SJCRH30 (cell line): ENCODE measurements at regions not wholly inside any gene's neighbourhood (a gene's known extent, or its start where the extent isn't known, plus 50 kb on each side); places are given as distances from the start of the nearest gene placed in this dataset.

Experiments
- DNase-seq, 2 experiments: peaks; one replicate each; pipeline ENCODE4 v3.0.0-alpha.2; 2015 to 2020
- H3K27ac ChIP-seq: fragments of 250-450 bp; sonication (Bioruptor Pico); 2 replicates; pipeline ENCODE4 v1.5.1; 2020; ENCODE audit warnings: mild to moderate bottlenecking, moderate library complexity
- H3K27me3 ChIP-seq: fragments of 250-450 bp; sonication (Bioruptor Pico); 2 replicates; pipeline ENCODE4 v1.5.1; 2020; ENCODE audit warnings: mild to moderate bottlenecking, moderate library complexity
- H3K36me3 ChIP-seq: fragments of 250-450 bp; sonication (Bioruptor Pico); 2 replicates; pipeline ENCODE4 v1.5.1; 2020; ENCODE audit warnings: mild to moderate bottlenecking, moderate library complexity
- H3K4me1 ChIP-seq: fragments of 250-450 bp; sonication (Bioruptor Pico); 2 replicates; pipeline ENCODE4 v1.5.1; 2020; ENCODE audit warnings: mild to moderate bottlenecking, moderate library complexity
- H3K4me3 ChIP-seq: fragments of 250-450 bp; sonication (Bioruptor Pico); 2 replicates; pipeline ENCODE4 v1.5.1; 2020; ENCODE audit warnings: mild to moderate bottlenecking, moderate library complexity
- H3K9me3 ChIP-seq: fragments of 250-450 bp; sonication (Bioruptor Pico); replicated peaks from 2 replicates; pipeline ENCODE4 v1.5.1; 2020; ENCODE audit warnings: mild to moderate bottlenecking, moderate library complexity

- Histone ChIP-seq H3K27ac (no peak overlapping the region), H3K9me3 (no peaks in the 10 kb centered on the region)
- no peak for DNase-seq
Observed at GRCh38 chr2:45315861-45316260, 295.2 kb downstream of the SRBD1 start.

DNA sequence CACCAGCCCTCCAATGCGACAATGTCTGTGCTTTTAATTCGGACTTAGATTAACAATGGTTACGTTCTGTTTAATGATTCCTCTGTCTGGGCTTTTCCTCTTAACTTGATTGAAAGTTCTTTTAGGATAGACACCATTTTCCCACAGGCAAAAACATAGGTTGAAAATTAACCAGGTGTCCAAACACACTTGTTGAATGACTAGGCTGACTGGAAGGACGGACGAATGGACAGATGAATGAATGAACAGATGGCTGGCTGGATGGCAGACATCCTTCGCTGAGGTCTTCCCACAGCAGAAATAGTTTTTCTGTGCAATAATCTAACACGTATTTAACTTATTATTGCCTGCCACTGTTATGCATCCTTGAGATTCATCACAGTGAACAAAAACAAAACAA, 298.8 kb downstream of the SRBD1 start:
- Histone ChIP-seq H3K27me3 (no peaks in the 10 kb centered on the region), H3K27ac (no peak overlapping the region), H3K4me3 (no peak overlapping the region), H3K36me3 (no peaks in the 10 kb centered on the region), H3K4me1 (peaks cover 10% of the 10 kb centered on the region), H3K9me3 (no peaks in the 10 kb centered on the region)
- peak in 1 of 2 experiments; percentile 35 for DNase-seq

More at GRCh38 chr2:45315861-45316260, 295.2 kb downstream of the SRBD1 start:
- Histone ChIP-seq H3K27me3 (no peaks in the 10 kb centered on the region), H3K4me3 (no peak overlapping the region), H3K4me1 (peaks cover 10% of the 10 kb centered on the region), H3K36me3 (no peaks in the 10 kb centered on the region)

DNA sequence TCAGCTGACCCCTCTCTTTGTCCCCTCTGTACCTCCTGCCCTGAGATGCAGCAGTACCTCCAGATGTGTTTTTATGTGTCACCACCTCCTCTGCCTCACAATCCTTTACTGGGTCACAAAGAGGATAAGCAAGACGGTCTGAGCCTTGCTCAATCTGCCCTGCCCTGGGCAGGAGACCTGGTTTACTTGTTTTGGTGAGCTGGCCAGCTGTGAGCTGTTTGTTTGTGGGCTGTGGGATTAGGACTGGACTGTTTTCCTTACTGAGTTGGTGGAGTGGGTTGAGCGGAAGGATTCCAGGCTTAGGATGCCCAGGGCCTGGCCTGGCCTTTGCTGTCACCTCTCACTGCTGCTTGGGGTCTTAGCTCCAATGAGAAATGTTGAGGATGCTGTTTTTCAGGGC, 299.5 kb downstream of the SRBD1 start:
- Histone ChIP-seq H3K9me3 (no peaks in the 10 kb centered on the region), H3K27ac (no peak overlapping the region), H3K27me3 (no peaks in the 10 kb centered on the region), H3K4me3 (no peak overlapping the region), H3K4me1 (peaks cover 6% of the 10 kb centered on the region), H3K36me3 (no peaks in the 10 kb centered on the region)
- DNase-seq, result no peak

DNA sequence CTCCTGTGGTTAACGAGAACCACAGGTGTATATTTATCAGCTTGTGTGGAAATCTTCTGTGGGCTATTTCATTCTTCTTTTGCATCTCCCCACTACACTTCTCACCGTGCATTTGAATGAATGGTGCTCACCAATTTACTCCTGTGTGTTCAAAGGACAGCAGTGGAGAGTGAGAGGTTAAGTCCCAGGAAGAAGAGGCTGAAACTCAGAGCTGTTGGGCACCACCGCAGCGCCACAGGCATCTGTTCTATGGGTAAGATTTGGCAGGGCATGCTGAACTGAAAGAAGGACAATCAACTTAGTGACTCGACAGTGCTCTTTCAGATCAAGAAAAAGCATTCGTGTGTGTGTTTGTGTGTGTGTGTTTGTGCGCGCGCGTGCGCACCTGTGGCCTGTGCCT, 297.9 kb upstream of the SIX2 start:
- no peak for DNase-seq
- Histone ChIP-seq H3K36me3 (no peaks in the 10 kb centered on the region), H3K4me3 (no peak overlapping the region), H3K4me1 (no peaks in the 10 kb centered on the region; the same call in 1 of the 2 replicates), H3K9me3 (no peaks in the 10 kb centered on the region), H3K27me3 (no peaks in the 10 kb centered on the region), H3K27ac (no peak overlapping the region)

DNA sequence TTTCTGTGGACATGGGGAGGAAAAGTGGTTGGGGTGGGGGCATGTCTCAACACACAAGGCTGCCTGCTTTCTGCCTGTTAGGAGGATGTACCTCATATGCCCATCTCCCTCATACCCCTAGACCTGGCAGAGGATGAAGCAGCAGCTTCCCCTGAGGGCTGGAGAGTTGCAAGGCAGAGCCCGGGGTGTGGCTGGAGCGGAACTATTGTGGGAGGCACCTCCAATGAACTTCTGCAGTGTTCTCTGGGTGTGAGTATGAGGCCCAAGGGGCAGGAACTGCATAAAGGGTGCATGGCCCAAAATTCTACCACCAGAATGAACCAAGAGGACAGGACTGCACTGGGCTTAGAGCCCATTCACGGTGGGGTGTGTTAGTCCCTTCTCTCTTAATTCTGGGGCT, 296.3 kb upstream of the SIX2 start:
- H3K27me3 ChIP-seq, result no peaks in the 10 kb centered on the region
- no peak overlapping the region for H3K27ac ChIP-seq
- no peak overlapping the region for H3K4me3 ChIP-seq
- H3K9me3 ChIP-seq, result no peaks in the 10 kb centered on the region
- no peaks in the 10 kb centered on the region for H3K4me1 ChIP-seq
- no peaks in the 10 kb centered on the region for H3K36me3 ChIP-seq
- DNase-seq, result no peak

DNA sequence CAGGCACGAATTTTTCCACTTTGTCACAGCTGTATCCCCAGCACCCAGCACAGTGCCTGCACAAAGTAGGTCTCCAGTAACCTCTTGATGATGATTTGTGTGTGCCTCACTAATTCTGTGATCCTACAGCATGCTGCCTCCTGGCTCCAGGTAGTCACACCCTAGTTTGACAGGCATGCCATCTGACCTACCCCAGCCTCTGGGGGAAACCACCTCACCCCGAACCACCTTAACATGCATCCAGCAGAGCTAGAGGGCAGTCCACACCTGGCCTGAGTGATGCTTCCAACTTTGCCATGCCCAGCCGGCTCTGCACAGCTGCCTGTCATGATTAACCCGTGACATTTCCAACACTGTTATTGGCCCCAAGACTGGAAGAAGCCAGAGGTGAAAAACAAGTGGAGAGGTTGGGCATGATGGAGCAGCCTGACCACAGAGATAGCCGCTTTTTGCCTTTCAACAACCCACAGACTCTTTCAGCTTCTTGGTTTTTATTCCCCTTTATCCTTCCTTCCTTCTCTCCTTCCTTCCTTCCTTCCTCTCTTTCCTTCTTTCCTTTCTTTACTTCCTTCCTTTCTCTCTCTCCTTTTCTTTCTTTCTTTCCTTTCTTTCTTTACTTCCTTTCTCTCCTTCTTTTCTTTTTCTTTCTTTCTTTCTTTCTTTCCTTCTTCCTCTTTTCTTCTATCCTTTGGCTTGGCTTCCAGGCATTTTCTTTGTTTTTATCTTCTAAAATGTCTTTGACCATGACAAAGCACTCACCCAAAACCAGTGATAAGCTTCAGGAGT, 294.4 kb upstream of the SIX2 start:
- Histone ChIP-seq H3K27ac (no peak overlapping the region), H3K36me3 (no peaks in the 10 kb centered on the region), H3K27me3 (no peaks in the 10 kb centered on the region), H3K9me3 (no peaks in the 10 kb centered on the region), H3K4me1 (peaks cover 15% of the 10 kb centered on the region), H3K4me3 (no peak overlapping the region)
- no peak for DNase-seq

DNA sequence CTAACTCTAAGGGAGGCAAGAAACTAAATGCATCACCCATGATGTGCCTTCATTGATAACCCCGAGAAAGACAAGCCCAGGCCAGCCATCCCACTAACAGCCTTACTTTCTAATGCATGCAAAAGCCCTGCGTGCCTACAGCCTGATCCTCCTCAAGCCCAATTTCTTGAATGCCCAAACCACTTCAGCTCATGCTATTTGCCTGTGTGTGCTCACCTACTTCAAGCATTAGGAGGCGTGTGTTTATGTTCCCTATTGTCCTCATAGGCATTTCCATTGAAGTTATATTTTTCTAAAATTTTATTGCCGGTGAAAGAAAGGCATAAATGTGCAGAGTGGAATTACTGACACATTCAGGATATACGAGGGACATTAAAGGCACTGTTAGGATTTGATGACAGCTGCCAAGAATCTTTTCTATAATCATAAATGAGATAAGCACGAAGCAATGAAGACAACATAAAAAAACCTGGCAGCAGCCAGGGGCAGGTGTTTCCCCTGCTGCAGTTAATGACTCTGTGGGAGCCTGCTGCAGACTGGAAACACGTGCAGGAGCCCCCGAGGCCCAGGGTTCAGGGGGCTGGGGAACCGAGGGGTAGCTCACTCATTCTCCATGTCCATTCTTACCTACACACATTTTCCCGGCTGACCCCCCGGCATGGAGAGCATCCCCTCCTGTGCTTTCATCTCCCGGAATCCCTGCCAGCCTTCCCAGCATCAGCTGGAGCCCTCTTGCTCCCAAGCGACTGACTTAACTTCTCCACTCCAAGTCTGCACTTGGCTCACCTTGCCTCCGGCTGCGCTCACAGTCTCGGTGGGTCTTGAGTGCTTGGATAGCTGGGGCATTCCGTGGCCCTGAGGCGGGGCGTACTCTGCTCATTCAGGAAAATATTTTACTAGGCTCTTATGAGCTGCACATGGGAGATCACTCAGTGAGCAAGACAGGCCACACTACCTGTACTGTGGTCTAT, 292.3 kb upstream of the SIX2 start:
- DNase-seq, result no peak
- no peaks in the 10 kb centered on the region for H3K27me3 ChIP-seq
- H3K4me3 ChIP-seq, result no peak overlapping the region
- H3K27ac ChIP-seq, result no peak overlapping the region
- peaks cover 15% of the 10 kb centered on the region for H3K4me1 ChIP-seq
- no peaks in the 10 kb centered on the region for H3K9me3 ChIP-seq
- H3K36me3 ChIP-seq, result no peaks in the 10 kb centered on the region

- no peaks in the 10 kb centered on the region for H3K9me3 ChIP-seq
- peaks cover 15% of the 10 kb centered on the region for H3K4me1 ChIP-seq
- no peaks in the 10 kb centered on the region for H3K27me3 ChIP-seq
- no peak overlapping the region for H3K27ac ChIP-seq
- H3K36me3 ChIP-seq, result no peaks in the 10 kb centered on the region
- H3K4me3 ChIP-seq, result no peak overlapping the region
- peak; percentile 52 to 71 for DNase-seq
Observed at GRCh38 chr2:45300026-45300750, 290.9 kb upstream of the SIX2 start.

DNA sequence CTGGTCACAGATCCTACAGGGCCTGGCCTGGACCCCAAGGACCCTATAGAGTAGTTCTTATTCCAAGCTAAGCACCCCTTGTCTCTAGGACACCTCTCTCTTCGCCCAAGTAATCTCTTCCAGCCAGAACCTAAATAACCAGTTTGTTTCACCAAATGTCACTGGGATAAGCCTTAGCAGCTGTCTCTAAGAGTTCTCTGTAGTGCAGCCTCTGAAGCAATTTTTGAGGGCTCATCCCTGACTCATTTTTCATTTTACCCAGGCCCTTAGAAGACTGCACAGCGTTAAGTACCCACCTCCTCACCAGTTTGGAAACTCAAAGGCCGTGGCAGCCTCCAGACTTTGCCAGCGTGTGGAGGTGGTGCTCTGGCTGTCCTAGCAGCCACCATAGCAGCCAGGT, 290.1 kb upstream of the SIX2 start:
- Histone ChIP-seq H3K36me3 (no peaks in the 10 kb centered on the region), H3K4me1 (peaks cover 15% of the 10 kb centered on the region), H3K9me3 (no peaks in the 10 kb centered on the region), H3K27ac (no peak overlapping the region), H3K27me3 (no peaks in the 10 kb centered on the region), H3K4me3 (no peak overlapping the region)
- peak in 1 of 2 experiments; percentile 67 for DNase-seq

DNA sequence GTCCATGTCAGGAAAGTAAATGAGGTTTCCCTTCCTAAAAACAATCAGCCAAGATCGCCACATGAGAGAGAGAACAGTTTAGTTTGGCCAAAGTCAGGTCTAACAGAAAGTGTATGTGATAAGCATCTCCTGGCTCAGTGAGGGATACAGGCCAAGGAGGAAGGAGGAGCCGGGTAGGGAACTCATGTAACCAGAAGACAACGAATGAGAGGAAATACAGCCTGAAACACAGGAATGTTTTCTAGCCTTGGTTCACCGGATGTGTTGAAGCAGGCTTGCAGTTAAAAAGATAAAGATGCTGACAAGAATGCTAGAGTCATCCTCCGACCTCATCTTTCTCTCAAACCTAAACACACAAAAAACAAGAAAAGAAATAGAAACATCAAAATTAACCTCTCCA, 283.9 kb upstream of the SIX2 start:
- H3K27me3 ChIP-seq, result peaks cover 4% of the 10 kb centered on the region; the same call in 1 of the 2 replicates
- DNase-seq, result no peak
- H3K4me3 ChIP-seq, result no peak overlapping the region
- H3K9me3 ChIP-seq, result no peaks in the 10 kb centered on the region
- H3K4me1 ChIP-seq, result no peaks in the 10 kb centered on the region
- no peaks in the 10 kb centered on the region for H3K36me3 ChIP-seq
- H3K27ac ChIP-seq, result no peak overlapping the region

DNA sequence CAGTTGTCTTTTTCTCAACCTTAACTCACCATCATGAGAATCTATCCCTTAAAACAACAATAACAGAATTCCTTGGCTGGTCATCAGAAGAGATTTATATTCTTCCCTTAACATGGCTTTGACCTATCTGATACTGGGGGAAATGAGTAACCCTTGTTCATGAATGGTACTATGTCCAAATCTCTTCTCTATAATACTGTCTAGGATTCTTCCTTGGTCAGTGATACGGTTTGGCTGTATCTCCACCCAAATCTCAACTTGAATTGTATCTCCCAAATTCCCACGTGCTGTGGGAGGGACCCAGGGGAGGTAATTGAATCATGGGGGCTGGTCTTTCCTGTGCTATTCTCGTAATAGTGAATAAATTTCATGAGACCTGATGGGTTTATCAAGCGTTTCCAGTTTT, 282.0 kb upstream of the SIX2 start:
- Histone ChIP-seq H3K27me3 (peaks cover 4% of the 10 kb centered on the region; the same call in 1 of the 2 replicates), H3K9me3 (no peaks in the 10 kb centered on the region), H3K27ac (no peak overlapping the region), H3K4me1 (no peaks in the 10 kb centered on the region), H3K36me3 (no peaks in the 10 kb centered on the region), H3K4me3 (no peak overlapping the region)
- DNase-seq, result no peak

GRCh38 chr2:45289997-45290709, 280.9 kb upstream of the SIX2 start:
- Histone ChIP-seq H3K36me3 (no peaks in the 10 kb centered on the region), H3K27ac (no peak overlapping the region), H3K9me3 (no peaks in the 10 kb centered on the region), H3K4me3 (no peak overlapping the region), H3K4me1 (no peaks in the 10 kb centered on the region), H3K27me3 (peaks cover 4% of the 10 kb centered on the region; the same call in 1 of the 2 replicates)
- DNase-seq, result no peak

DNA sequence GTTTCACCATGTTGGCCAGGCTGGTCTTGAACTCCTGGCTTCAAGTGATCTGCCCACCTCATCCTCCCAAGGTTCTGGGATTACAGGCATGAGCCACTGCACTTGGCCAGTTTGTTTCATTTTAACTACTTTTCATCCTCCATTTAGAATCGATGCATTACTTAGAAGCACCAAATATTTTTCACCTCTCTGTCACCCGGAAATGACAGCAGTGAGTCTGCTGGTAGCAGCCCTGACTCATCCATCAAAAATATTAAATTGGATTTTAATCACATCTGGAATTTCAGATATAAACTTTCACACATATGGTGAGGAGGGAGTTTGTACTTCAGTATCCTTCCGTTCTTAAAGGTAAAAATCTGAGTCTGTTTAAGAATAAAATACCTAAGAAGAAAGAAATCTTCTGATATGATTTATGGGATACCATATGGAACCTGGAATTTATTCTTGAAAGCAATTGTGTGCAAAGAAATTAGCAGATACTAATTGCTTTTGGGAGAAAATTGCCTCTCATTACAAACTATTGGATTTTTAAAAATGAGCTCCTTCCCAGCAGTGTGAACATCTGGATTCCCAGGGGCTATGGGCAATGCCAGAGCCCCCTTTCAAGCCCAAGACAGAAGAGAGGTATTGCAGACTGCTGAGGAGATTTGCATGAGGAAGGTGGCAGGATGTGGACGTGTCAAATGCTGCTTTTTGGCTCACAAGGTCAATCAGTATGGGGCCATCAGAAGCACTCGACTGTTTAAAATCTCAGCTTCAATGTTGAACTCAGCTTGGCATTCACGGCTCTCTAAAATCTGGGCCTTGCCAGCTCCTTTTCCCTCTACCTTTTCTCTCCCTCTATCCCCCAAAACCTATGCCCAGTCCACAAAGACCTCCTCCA, 279.5 kb upstream of the SIX2 start:
- no peaks in the 10 kb centered on the region for H3K9me3 ChIP-seq
- no peaks in the 10 kb centered on the region for H3K36me3 ChIP-seq
- no peak overlapping the region for H3K27ac ChIP-seq
- H3K4me1 ChIP-seq, result peaks cover 2% of the 10 kb centered on the region; the same call in 1 of the 2 replicates
- no peak for DNase-seq
- H3K4me3 ChIP-seq, result no peak overlapping the region
- peaks cover 1% of the 10 kb centered on the region; the same call in 1 of the 2 replicates for H3K27me3 ChIP-seq
